ENCODE measurements at regions not wholly inside any gene's neighbourhood (a gene's known extent, or its start where the extent isn't known, plus 50 kb on each side); places are given as distances from the start of the nearest gene placed in this dataset.

DNA sequence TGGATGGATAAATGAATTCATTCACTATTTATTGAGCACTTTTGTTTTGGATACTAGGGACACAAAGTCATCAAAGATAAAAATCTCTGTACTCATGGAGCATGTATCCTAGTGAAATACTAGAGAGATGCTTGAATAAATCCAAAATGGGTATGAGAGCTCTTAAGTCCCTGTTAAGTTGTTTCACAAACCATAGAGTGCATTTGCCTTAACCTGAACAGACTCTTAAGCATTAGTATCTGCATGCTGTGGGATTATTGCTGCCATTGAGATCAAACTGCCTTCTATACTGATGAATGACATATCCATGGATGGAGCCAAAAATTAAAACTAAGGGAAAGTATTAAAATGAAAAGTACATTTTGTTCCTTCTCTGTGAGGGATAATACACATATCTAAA is 206.5 kb upstream of the KRR1 start:
- intact Hi-C loops (cut with micrococcal nuclease; ENCODE audit: unreplicated experiment) (no loop called here), in situ Hi-C loops (cut with HindIII; ENCODE audit: extremely low pct_ligation_motif_present, low pct_unique_long_range_greater_than_20kb) (no loop called here)
- ChIA-PET POLR2A (no interaction called here), CTCF (ENCODE audit: low intra/inter-chr PET ratio, low total read pairs) (no interaction called here)
- Histone ChIP-seq H3K4me1 (ENCODE audit: insufficient read depth, low read length) (peaks cover 71% of the 10 kb centered on the region), H3K27ac (ENCODE audit: extremely low read length, insufficient read depth, low read length) (no peak overlapping the region), H2AFZ (ENCODE audit: low read length) (no peak overlapping the region), H3K4me3 (replicated peaks in 1 of 3; ENCODE audit: insufficient read depth in 1 of 3, low read depth in 2 of 3, low read length in 3 of 3) (no peak overlapping the region), H4K20me1 (ENCODE audit: insufficient read depth, low read length) (no peaks in the 10 kb centered on the region), H3K9ac (ENCODE audit: insufficient read depth, low read depth, low read length) (no peak overlapping the region), H3K27me3 (ENCODE audit: control insufficient read depth in 1 of 2, insufficient read depth in 2 of 2, low read length in 2 of 2) (no peaks in the 10 kb centered on the region), H3K36me3 (replicated peaks in 1 of 2; ENCODE audit: control insufficient read depth in 1 of 2, insufficient read depth in 2 of 2, low read length in 2 of 2) (no peaks in the 10 kb centered on the region), H3K9me3 (ENCODE audit: low read length) (no peaks in the 10 kb centered on the region), H3K79me2 (ENCODE audit: insufficient read depth, low read length) (no peaks in the 10 kb centered on the region), H3K4me2 (ENCODE audit: low read depth, low read length) (no peak overlapping the region)
- no peak for ATAC-seq
- no TSS peak for BruUV-seq (replicated peaks)
- DNase-seq (ENCODE audit: low spot score), result no peak
- TF ChIP-seq ZNF484 (CRISPR knock-in tag; IDR thresholded peaks at IDR 0.05; ENCODE audit: borderline replicate concordance, low read depth), result no peak
- TF ChIP-seq SNRNP70 (IDR thresholded peaks at IDR 0.05; ENCODE audit: low read depth, low read length), result no peak
- TF ChIP-seq, protein P1, sequence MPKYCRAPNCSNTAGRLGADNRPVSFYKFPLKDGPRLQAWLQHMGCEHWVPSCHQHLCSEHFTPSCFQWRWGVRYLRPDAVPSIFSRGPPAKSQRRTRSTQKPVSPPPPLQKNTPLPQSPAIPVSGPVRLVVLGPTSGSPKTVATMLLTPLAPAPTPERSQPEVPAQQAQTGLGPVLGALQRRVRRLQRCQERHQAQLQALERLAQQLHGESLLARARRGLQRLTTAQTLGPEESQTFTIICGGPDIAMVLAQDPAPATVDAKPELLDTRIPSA (CRISPR knock-in tag; IDR thresholded peaks at IDR 0.05; ENCODE audit: borderline replicate concordance), result no peak
- TF ChIP-seq TCF7 (IDR thresholded peaks at IDR 0.05; ENCODE audit: low read depth), result no peak
- TF ChIP-seq, protein P2, sequence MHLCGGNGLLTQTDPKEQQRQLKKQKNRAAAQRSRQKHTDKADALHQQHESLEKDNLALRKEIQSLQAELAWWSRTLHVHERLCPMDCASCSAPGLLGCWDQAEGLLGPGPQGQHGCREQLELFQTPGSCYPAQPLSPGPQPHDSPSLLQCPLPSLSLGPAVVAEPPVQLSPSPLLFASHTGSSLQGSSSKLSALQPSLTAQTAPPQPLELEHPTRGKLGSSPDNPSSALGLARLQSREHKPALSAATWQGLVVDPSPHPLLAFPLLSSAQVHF (CRISPR knock-in tag; IDR thresholded peaks at IDR 0.05), result no peak
- TF ChIP-seq ZNF614 (CRISPR knock-in tag; IDR thresholded peaks at IDR 0.05; ENCODE audit: borderline replicate concordance), result no peak
- no peak for TF ChIP-seq WIZ (CRISPR knock-in tag; IDR thresholded peaks at IDR 0.05)
- TF ChIP-seq ZSCAN9 (CRISPR knock-in tag; IDR thresholded peaks at IDR 0.05; ENCODE audit: borderline replicate concordance), result no peak
- TF ChIP-seq, protein P3, sequence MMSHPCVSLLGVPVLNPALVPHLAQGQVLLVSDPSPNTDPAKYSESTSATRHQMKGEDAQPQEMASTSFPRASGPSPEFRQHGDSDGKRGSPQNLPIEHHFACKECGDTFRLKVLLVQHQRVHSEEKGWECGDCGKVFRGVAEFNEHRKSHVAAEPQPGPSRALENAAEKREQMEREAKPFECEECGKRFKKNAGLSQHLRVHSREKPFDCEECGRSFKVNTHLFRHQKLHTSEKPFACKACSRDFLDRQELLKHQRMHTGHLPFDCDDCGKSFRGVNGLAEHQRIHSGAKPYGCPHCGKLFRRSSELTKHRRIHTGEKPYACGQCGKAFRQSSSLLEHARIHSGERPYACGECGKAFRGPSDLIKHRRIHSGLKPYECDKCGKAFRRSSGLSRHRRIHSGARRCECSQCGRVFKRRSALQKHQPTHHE (CRISPR knock-in tag; IDR thresholded peaks at IDR 0.05; ENCODE audit: borderline replicate concordance), result no peak
- TF ChIP-seq, protein P4, sequence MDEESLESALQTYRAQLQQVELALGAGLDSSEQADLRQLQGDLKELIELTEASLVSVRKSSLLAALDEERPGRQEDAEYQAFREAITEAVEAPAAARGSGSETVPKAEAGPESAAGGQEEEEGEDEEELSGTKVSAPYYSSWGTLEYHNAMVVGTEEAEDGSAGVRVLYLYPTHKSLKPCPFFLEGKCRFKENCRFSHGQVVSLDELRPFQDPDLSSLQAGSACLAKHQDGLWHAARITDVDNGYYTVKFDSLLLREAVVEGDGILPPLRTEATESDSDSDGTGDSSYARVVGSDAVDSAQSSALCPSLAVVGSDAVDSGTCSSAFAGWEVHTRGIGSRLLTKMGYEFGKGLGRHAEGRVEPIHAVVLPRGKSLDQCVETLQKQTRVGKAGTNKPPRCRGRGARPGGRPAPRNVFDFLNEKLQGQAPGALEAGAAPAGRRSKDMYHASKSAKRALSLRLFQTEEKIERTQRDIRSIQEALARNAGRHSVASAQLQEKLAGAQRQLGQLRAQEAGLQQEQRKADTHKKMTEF (CRISPR knock-in tag; IDR thresholded peaks at IDR 0.05), result no peak
- TF ChIP-seq FOXO1 (CRISPR knock-in tag; IDR thresholded peaks at IDR 0.05), result no peak
- no peak for TF ChIP-seq MAFF (IDR thresholded peaks at IDR 0.05; ENCODE audit: low read depth, low read length)
- no peak for FAIRE-seq
